GM12892 (cell line): ENCODE measurements at regions not wholly inside any gene's neighbourhood (a gene's known extent, or its start where the extent isn't known, plus 50 kb on each side); places are given as distances from the start of the nearest gene placed in this dataset.

Experiments used
- DNase-seq: peaks from one replicate; pipeline ENCODE4 v3.0.0; 2011; ENCODE audit not compliant: insufficient read length
- FAIRE-seq: peaks from 2 replicates; lab custom pipeline; 2011; peaks lifted over from hg19 to GRCh38; lab: Jason Lieb, UNC
- POLR2A ChIP-seq: IDR thresholded peaks from 2 replicates; pipeline ENCODE4 v1.6.1; 2011; ENCODE audit warnings: low read depth, low read length, control low read depth
- POLR2AphosphoS5 ChIP-seq: IDR thresholded peaks from 2 replicates; pipeline ENCODE4 v1.6.1; 2011; ENCODE audit warnings: low read depth, low read length, control low read depth
- TAF1 ChIP-seq: IDR thresholded peaks from 2 replicates; pipeline ENCODE4 v1.6.1; 2011; ENCODE audit warnings: low read depth, mild to moderate bottlenecking, control low read depth, low read length, borderline replicate concordance

GRCh38 chr4:38306482-38307071, 346.4 kb downstream of the PTTG2 start:
- DNase-seq (no peak), FAIRE-seq (peak; percentile 93)
- TF ChIP-seq POLR2AphosphoS5 (no peak), POLR2A (no peak), TAF1 (no peak)

GRCh38 chr4:38308728-38309311, 348.6 kb downstream of the PTTG2 start:
- FAIRE-seq (no peak), DNase-seq (no peak)
- TF ChIP-seq POLR2A (no peak), TAF1 (no peak), POLR2AphosphoS5 (no peak)

GRCh38 chr4:38309471-38309870, 349.3 kb downstream of the PTTG2 start:
- DNase-seq = no peak
- FAIRE-seq = no peak

GRCh38 chr4:38310446-38311043, 350.3 kb downstream of the PTTG2 start:
- FAIRE-seq = peak; percentile 94
- no peak for TF ChIP-seq POLR2A
- no peak for TF ChIP-seq TAF1
- peak; percentile 46 for DNase-seq

More at GRCh38 chr4:38309471-38309870, 349.3 kb downstream of the PTTG2 start:
- TF ChIP-seq TAF1 = no peak
- no peak for TF ChIP-seq POLR2AphosphoS5
- TF ChIP-seq POLR2A = no peak

- DNase-seq (no peak), FAIRE-seq (no peak)
- TF ChIP-seq POLR2AphosphoS5 = no peak
- TF ChIP-seq TAF1 = no peak
- no peak for TF ChIP-seq POLR2A
These were observed 351.4 kb downstream of the PTTG2 start for GRCh38 chr4:38311495-38312126.

- no peak for FAIRE-seq
- TF ChIP-seq POLR2AphosphoS5 (no peak), POLR2A (no peak), TAF1 (no peak)
- DNase-seq = no peak
These were observed 350.8 kb upstream of the KLF3 start for GRCh38 chr4:38313175-38313574.

- DNase-seq = no peak
These were observed 349.9 kb upstream of the KLF3 start for GRCh38 chr4:38313999-38314561.

GRCh38 chr4:38314663-38315062, 349.3 kb upstream of the KLF3 start:
- DNase-seq = no peak
- no peak for FAIRE-seq
- TF ChIP-seq POLR2A (no peak), POLR2AphosphoS5 (no peak)

More at GRCh38 chr4:38313999-38314561, 349.9 kb upstream of the KLF3 start:
- TF ChIP-seq TAF1 (no peak), POLR2A (no peak), POLR2AphosphoS5 (no peak)
- FAIRE-seq = no peak

GRCh38 chr4:38315286-38315685, 348.7 kb upstream of the KLF3 start:
- FAIRE-seq (no peak), DNase-seq (no peak)

GRCh38 chr4:38316045-38316444, 348.0 kb upstream of the KLF3 start:
- FAIRE-seq (no peak), DNase-seq (no peak)
- TF ChIP-seq TAF1 (no peak), POLR2A (no peak), POLR2AphosphoS5 (no peak)

More at GRCh38 chr4:38315286-38315685, 348.7 kb upstream of the KLF3 start:
- TF ChIP-seq TAF1 (no peak), POLR2AphosphoS5 (no peak), POLR2A (no peak)

- no peak for TF ChIP-seq POLR2A
- TF ChIP-seq POLR2AphosphoS5 = no peak
- no peak for TF ChIP-seq TAF1
- no peak for FAIRE-seq
These were observed 346.8 kb upstream of the KLF3 start for GRCh38 chr4:38317041-38317674.

More at GRCh38 chr4:38317041-38317674, 346.8 kb upstream of the KLF3 start:
- no peak for DNase-seq
